EL (cell line): ENCODE measurements at regions not wholly inside any gene's neighbourhood (a gene's known extent, or its start where the extent isn't known, plus 50 kb on each side); places are given as distances from the start of the nearest gene placed in this dataset.
"Not testable (repeated sequence)": the region's sequence is repeated elsewhere in the genome, so short reads cannot be mapped to it uniquely, and the experiment has no call there.

Experiments
- DNase-seq: peaks from one replicate; pipeline ENCODE4 v3.0.0-alpha.2; 2016

DNA sequence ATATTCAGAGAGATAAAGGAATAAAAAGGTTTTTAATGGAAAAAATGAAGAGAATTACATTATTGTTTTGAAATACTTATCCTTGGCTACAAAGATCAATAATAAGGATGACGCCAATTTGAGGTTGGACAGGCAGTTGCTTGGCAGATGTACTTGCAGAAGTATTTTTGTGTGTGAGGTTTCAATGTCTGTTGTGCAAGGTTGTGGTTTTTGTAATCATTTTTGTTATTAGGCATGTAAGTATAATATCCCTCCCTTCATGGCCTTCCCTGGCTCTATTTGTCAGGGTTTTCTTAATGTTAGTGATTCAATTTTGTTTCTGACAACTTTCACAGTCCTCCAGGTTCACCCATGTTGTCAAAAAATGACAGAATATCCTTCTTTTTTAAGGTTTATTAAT is 105.9 kb downstream of the OTOL1 start:
- no peak for DNase-seq

DNA sequence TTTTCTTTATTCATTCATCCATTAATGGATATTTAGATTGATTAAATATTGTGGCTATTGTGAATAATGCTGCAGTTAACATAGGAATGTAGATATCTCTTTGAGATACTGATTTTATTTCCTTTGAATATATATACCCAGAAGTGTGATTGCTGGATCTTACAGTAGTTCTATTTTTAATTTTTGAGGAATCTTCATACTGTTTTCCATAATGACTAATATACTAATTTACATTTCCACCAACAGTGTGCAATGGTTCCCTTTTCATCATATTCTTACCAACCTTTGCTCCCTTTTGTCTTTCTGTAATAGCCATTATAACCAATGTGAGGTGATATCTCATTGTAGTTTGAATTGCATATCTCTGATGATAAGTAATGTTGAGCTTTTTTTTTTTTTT is 106.3 kb downstream of the OTOL1 start:
- DNase-seq = no peak

DNA sequence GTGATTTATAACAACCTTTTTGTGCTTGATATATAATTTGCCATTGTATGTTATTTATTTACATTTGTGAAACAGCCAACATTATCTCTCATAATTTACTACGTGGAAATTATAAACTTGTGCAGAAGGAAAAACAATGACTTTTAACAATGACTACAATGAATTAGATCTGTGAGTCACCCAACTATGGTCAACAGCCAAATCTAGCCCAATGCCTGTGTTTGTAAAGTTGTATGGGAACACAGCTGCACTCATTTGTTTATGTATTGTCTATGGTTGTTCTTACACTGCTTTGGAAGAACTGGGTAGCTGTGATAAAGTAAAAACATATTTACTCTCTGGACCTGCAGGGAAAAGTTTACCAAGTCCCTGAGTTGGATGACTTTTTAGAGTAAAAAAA is 110.4 kb downstream of the OTOL1 start:
- no peak for DNase-seq

DNA sequence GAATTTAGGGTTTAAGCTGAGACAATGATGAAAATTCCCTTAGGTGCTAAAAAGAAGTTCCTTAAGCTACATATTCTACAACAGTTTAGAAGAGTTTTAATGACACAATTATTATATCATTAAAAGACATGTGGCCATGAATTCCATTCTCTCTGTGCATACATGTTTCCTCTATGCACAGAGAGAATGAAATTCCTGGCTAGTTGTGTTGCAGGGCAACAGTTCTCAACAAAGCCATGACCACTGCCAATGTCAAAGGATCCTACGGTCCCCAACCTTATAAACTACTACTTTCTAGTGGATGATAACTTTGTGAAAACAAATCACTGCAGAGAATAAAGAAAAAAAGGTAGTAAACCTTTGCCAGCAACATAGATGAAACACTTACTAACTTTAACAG is 122.7 kb downstream of the OTOL1 start:
- DNase-seq = no peak

- DNase-seq = no peak
These were observed 134.2 kb downstream of the OTOL1 start for GRCh38 chr3:161630794-161631193.

- no peak for DNase-seq
These were observed 134.9 kb downstream of the OTOL1 start for GRCh38 chr3:161631536-161631935.

GRCh38 chr3:161637559-161637958 is 141.0 kb downstream of the OTOL1 start:
- no peak for DNase-seq

DNA sequence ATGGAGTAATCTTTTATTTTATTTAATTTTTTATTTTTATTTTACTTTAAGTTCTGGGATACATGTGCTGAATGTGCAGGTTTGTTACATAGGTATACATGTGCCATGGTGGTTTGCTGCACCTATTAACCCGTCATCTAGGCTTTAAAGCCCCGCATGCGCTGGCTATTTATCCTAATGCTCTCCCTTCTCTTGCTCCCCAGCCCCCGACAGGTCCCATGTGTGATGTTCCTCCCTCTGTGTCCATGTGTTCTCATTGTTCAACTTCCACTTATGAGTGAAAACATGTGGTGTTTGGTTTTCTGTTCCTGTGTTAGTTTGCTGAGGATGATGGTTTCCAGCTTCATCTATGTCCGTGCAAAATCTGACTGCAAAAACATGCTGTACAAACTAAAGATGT is 142.5 kb downstream of the OTOL1 start:
- DNase-seq = not testable (repeated sequence)

GRCh38 chr3:161640181-161640580 is 143.6 kb downstream of the OTOL1 start:
- DNase-seq = no peak

DNA sequence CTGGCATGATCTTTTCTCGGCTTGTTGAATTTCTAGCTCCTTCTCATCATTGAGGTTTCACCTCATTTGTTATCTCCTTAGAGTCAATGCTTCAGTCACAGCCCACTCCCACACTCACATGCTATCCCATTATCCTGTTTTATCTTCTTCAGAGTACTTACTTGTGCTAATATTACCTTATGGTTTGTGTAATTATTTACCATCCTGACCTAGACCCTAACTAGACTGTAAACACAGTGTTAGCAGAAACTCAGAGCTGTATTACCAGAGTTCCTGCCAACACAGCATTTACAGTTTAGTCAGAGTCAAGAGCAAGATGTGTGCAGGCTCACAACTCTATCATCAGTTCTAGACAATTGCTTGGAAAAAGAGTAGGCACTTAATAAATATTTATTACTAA is 144.7 kb downstream of the OTOL1 start:
- DNase-seq = no peak

GRCh38 chr3:161644891-161645635 is 148.5 kb downstream of the OTOL1 start:
- DNase-seq = no peak

DNA sequence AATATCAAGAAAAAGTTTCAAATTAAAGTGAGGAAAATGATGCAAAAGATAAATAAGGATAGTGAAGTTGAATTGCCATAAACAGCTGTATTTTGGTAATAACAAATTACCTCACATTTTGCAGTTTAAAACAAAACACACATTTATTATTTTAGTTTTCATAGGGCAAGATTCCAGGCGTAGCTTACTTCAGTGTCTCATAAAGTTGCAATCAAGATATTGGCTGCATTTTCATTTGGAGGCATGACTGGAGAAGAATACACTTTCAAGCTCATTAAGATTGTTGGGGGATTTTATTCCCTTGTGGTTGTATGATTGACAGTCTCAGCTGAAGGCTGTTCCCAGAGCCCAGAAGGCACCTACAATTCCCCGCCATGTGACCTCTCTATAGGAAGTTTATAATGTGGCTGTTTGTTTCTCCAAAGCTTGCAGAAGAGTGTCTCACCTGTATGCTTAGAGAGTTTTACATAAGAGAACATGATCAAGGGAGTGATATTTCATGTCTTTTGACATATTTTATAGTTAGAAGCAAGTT is 151.4 kb downstream of the OTOL1 start:
- DNase-seq = no peak

DNA sequence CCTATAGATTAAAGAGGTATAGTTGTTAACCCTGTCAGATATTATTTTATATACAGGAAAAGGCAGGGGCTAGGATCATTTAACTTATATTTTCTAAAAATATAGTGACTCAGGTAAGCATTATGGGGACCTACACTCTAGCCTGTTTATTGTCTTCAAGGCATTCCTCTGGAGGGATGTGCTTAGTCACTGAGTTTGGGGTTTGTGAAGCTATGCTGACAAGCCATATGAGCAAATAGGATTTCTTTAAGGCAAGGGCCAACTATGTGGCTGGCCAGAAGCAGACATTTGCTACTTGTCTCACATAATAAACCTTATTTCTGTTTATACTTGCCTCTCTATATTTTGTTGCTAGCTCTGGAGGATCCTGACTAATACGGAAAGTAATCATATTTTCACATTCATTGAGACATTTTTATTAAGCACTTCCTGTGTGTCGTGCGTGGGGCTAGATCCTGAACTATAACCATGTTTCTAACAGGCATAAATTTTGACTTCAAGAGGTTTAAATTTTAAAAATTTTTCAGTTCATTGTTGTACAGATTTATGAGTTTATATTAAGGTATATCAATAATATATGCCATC is 153.4 kb downstream of the OTOL1 start:
- DNase-seq = peak; percentile 6

- no peak for DNase-seq
These were observed 161.2 kb downstream of the OTOL1 start for GRCh38 chr3:161657786-161658185.

DNA sequence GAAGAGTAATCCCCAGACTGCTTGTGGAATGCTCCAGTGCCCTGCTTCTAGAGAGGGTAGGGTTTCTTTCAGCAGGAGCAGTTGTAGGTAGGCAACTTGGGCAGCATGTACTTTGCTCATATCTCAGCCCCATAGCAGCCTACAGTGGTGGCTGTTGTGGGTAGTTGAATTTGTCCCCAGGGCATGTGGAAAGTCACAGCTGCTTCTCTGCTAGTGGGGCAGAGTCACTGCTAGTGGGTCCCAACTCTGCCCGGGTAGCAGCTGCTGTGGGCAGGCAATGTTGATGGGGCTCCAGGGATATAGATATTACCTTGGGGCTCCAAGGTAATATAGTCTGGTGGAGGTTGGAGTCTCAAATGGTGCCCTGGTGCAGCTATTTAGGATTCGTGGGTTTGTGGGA is 174.5 kb downstream of the OTOL1 start:
- DNase-seq = no peak

DNA sequence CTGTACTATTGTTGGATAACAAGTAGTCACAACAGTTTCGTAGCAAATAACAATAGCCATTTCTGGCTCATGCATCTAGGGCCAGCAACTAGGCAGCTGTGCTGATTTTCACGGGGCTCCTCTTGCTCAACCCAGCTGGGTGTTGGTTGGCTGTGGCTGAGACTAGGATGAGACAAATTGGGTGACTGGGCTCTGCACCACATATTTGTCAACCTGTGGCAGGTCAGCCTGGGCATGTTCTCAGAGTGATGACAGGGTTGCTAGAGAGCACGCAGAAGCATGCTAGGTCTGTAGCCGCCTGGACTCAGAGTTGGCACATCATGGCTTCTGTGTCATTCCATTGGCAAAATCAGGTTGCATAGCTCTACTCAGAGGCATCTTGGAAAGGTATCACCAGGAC is 175.9 kb downstream of the OTOL1 start:
- no peak for DNase-seq

DNA sequence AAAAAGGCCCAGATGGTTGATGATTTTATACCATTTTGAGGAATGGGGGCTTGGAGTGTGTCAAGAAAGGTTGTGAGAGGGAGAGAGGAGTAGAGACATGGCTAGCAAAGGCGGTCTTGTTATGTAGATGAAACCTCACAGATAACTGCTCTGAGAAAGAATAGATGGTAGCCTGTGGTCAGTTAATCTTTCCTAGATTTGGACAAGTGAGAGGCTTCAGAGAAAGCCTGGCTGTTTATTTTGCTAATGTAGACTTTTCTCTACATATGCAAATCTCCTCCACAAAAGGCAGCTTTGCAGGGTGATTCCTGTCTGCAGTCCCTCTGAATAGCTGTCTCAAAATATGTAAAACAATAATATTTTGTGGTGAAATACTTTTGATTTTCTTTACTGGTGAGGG is 177.3 kb downstream of the OTOL1 start:
- DNase-seq = no peak

GRCh38 chr3:161674402-161674801 is 177.8 kb downstream of the OTOL1 start:
- no peak for DNase-seq

DNA sequence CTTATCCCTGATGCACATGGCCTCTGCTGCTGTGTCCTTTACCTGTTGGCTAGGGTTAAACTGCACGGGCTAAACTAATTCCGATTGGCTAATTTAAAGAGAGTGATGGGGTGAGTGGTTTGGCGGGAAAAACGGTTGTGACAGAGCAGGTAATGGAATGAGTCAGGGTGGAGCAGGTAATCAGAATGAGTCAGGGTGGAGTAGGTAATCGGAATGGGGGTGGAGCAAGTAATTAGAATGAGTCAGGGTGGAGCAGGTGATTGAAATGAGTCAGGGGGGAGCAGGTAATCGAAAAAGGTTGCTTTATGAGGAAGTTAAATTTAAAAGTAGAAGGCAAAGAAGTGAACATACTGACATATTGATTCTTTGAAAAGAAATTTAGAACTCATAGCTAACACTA is 185.2 kb downstream of the OTOL1 start:
- not testable (repeated sequence) for DNase-seq

DNA sequence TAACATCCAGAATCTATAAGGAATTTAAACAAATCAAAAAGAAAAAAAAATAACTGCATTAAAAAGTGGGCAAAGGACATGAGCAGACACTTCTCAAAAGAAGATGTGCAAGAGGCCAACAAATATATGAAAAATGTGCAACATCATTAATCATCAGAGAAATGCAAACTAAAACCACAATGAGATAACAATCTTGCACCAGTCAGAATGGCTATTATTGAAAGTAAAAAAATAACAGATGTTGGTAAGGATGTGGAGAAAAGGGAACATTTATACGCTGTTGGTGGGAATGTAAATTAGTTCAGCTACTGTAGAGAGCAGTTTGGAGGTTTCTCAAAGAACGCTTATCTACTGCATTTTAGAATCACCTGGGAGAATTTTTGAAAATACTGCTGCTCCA is 186.1 kb downstream of the OTOL1 start:
- DNase-seq = peak; percentile 25

GRCh38 chr3:161689584-161690298 is 193.1 kb downstream of the OTOL1 start:
- no peak for DNase-seq

GRCh38 chr3:161690299-161690620 is 193.7 kb downstream of the OTOL1 start:
- DNase-seq = no peak

- DNase-seq = no peak
These were observed 195.1 kb downstream of the OTOL1 start for GRCh38 chr3:161691677-161692076.
